Stimulated activated CD8-positive, alpha-beta memory T cell treated with anti-CD3 and anti-CD28 coated beads, Interleukin-4, amount 100 ng/mL, for 24 hours (primary cell): ENCODE measurements at regions not wholly inside any gene's neighbourhood (a gene's known extent, or its start where the extent isn't known, plus 50 kb on each side); places are given as distances from the start of the nearest gene placed in this dataset.

ENCODE experiments used
- DNase-seq: peaks from one replicate; pipeline ENCODE4 v3.0.0-alpha.2; 2020; ENCODE audit warnings: low read depth

DNA sequence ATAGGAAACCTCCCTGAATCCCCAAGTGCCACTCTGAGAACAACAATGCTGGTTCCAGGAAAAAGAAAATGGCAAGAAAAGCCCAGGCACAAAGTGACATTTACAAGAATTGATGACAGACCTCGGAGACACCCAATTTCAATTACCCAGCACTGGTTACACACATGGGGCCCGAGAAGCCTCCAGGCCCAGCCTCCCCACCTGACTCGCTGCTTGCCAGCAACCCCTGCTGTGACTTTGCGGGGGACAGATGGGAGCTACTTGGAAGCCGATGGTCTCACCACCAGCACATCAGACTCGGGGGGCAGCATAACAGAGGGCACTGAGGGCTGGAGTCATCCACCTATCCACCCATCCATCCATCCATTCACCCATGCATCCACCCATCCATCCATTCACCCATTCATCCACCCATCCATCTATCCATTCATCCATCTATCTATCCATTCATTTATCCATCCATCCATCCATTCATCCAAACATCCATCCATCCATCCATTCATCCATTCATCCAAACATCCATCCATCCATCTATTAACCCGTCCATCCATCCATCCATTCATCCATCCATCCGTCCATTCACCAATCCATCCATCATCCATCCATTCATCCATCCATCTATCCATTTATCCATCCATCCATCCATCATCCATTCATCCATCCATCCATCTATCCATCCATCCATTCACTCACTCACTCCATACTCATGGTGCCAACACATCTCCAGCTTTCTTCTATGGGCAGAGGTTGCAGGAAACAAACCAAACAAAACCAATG, 567.6 kb downstream of the BRD1 start:
- no peak for DNase-seq

GRCh38 chr22:49258107-49259010, 569.3 kb downstream of the BRD1 start:
- no peak for DNase-seq

DNA sequence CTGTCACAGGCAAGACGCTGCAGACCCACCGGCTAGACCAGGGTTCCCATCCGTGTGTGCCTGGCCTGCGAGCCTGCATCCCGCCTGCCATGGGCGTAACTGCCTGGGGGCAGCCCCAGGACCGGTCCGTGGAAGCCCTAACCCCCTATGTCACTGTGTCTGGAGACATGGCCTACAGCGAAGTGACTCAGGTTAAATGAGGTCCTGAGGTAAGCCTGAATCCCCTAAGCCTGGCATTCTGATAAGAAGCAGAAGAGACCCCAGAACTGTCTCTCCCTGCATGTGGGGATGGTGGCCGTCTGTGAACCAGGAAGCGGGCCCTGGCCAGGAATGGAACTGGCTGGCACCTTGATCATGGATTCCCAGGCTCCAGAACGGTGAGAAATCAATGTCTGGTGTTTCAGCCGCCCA, 570.1 kb downstream of the BRD1 start:
- DNase-seq = no peak

DNA sequence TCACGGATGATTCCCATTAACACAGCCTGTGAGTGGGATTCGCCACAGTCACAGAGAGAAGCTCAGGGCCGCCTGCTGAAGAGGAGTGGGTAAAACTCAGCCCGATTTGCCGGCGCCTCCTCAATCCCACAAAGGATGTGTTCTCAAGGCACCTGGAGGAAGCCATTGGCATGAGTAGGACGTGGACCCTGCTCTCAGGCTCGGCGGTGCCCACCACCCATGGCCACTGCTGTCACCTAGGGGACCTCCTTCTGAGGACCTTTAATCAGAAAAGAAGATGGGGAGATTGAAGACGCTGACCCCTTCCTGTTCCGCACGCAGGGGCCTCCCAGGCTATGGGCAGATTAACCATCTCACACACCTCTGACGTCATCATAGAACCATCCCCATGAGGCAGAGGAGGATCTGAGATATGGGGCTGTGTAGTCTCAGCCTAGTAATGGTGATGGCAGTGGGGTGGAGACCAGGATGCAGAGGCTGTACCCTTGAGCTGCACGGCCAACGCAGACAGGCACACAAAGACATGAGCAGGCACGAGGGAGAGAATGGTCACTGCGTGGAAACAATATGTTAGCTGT, 571.8 kb downstream of the BRD1 start:
- no peak for DNase-seq

DNA sequence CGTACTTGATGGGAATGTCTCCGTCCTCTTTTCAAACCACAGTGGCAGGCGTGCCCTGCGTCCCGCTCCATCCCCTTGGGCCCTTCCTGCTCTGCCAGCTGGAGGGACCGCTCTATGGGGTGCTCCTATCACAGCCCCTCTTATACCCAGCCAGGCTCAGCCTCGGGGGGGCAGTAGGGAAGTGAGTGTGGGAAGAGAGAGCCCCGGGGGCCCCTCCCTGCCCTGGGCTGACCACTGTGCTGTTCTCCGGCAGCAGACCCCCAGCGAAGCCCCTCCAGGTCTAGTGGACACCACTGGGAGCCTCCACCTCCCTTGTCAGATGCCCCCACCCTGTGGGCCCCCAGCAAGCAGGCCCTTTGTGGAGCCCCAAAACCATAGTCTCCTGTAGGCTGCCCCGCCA, 572.5 kb downstream of the BRD1 start:
- no peak for DNase-seq

GRCh38 chr22:49253656-49254055, 574.0 kb downstream of the BRD1 start:
- DNase-seq = no peak

- no peak for DNase-seq
Measured at GRCh38 chr22:49251371-49251770, 576.3 kb downstream of the BRD1 start.

DNA sequence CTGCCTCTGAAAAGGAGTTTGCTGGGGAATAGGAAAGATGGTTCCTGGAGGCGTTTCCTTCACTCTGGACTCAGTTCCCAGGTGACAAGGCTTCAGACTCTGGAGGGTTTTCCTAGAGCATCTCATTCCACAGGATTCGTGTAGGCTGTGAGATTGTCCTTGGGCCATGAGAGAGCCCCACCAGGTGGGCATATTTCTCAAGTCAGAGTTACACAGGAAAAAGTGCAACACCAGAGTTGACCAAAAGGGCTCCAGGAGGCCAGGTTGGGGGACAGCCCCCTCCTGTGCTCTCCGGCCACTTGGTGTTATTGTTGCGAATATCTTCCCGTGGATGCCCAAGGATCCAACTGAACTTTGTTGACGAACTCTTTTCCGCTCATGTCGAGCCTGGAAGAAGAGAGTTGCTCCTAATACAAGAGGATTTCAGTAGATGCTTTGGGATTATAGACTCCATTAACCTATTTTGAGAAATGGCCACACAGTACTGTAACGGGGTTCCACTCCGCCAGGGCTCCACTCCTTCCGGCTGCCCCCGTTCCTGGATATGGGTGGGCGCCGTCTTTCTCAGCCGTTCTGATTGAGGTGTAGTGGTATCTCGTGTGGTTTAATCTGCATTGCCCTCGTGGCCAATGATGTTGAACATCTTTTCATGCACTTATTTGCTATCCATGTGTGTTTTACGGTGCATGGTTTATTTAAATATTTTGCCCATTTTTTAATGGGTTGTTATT, 580.3 kb downstream of the BRD1 start:
- no peak for DNase-seq

- DNase-seq = no peak
Measured at GRCh38 chr22:49244466-49245420, 582.9 kb downstream of the BRD1 start.

GRCh38 chr22:49243965-49244364, 583.7 kb downstream of the BRD1 start:
- DNase-seq = no peak

GRCh38 chr22:49243335-49243734, 584.3 kb downstream of the BRD1 start:
- DNase-seq = no peak

DNA sequence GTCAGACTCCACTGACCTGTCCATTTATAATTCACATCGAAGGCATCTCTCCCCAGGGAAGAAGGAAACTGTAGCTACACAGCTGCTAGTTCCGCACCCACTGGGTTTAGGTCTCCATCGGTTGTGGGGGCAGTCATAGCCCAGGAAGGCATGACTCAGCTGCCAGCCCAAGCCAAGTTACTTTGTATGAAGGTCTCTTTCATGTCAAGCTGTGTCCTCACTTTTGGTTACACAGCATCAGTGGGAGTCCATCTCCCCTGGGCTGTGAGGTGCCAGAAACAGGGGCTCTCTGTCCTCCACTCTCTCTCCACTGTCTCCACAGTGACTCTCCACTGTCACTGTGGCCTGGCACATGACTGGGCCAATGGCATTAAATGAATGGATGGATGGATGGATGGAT, 585.2 kb downstream of the BRD1 start:
- no peak for DNase-seq

GRCh38 chr22:49241174-49241851, 586.4 kb downstream of the BRD1 start:
- DNase-seq = no peak

DNA sequence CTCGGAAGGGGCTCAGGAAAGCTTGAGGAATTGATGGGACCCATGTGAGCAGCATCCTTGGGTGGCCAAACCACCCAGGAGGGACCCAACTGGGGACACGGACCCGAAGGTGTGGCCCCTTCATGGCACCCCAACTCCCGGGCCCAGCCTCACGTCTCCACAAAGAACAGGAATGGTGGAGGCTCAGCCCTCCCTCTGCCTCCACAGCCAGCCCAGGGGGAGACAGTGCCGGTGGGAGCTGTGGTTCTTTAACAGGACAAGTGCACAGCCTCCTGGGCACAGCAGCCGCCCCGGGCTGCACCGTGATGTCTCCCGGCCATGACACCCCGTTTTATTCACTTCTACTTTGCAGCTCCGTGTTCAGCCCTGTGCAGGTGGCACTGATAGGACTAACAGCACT, 587.2 kb downstream of the BRD1 start:
- DNase-seq = no peak

- no peak for DNase-seq
Measured at GRCh38 chr22:49240016-49240380, 587.7 kb downstream of the BRD1 start.

GRCh38 chr22:49239264-49240015, 588.2 kb downstream of the BRD1 start:
- no peak for DNase-seq

DNA sequence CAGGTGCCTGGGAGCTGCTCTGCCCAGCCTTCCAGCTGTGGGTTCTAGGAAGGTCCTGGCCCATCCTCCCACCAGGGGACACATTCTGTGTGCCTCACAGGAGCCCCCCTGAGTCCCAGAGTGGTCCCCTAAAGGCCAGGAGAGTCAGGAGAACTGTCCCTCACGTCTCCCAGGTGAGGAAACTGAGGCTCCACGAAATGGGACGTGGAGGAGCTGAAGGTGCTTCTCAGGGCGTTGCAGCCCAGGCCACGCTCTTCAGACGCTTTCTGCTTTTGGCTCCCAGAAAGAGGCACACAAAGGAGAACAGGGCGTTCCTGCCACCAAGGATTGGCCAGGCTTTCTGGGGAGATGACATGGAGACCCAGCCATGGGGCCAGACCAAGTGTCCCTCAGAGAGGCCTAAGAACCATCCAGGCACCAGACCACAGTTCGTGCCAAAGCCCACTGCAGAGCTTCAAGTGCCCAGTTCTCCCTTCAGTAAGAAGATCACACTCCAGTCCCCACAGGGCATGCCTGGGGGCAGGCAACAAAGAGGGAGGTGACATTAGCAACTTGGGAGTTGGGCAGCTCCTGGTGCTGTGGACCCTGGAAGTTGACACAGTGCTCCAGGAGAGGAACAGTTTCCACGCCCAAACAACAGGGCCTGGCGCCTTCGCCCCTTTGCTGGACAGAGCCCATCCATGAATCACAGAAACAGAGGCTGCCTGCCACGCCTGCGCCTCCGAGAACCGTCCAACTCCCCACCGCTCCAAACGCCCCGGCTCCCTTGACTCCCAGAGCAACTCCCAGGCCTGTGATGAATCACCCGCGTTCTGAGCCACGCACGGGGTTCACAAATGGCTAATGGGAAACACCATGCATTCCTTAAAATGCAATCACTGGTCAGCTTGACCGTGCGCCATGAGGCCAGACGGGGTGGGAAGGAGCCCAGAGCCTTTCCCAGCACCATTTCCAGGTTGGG, 589.2 kb downstream of the BRD1 start:
- DNase-seq = no peak

DNA sequence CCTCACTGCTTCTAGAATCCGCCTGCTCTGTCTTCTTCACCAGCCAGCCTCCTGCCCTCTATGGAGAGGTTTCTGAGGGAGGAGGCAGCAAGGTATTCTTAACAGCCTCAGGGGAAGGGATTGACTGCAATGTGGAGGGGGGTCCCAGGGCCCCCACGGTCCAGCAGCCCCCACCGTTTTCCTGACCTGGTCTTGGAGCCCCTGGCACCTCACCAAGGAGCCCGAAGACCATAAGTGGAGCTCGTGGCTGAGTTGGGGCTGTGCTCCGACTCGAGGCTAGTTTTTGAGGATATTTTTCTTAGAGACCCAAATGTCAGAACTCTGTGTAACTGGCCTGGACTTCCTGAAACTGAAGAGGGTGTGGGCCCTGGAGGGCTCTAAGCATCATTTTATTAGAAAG, 590.0 kb downstream of the BRD1 start:
- DNase-seq = no peak

GRCh38 chr22:49237279-49237678, 590.4 kb downstream of the BRD1 start:
- DNase-seq = no peak
